MM.1S (cell line): ENCODE measurements at regions not wholly inside any gene's neighbourhood (a gene's known extent, or its start where the extent isn't known, plus 50 kb on each side); places are given as distances from the start of the nearest gene placed in this dataset.

Experiments
- DNase-seq: peaks from one replicate; pipeline ENCODE4 v3.0.0-alpha.2; 2015
- H2AFZ ChIP-seq: fragments of 300-600 bp; sonication (generic); 2 replicates; pipeline ENCODE4 v1.6.0; 2016; ENCODE audit warnings: antibody characterized with exemption, low read length
- H3F3A ChIP-seq: fragments of 300-600 bp; sonication (generic); 2 replicates; pipeline ENCODE4 v1.6.1; 2016; ENCODE audit warnings: mild to moderate bottlenecking, antibody characterized with exemption, low read length, moderate library complexity, mixed read lengths; ENCODE audit not compliant: insufficient read depth
- H3K27ac ChIP-seq: fragments of 300-600 bp; sonication (generic); 2 replicates; pipeline ENCODE4 v1.5.1; 2016; ENCODE audit warnings: mild to moderate bottlenecking, low read length
- H3K27me3 ChIP-seq: fragments of 300-600 bp; sonication (generic); replicated peaks from 2 replicates; pipeline ENCODE4 v1.6.0; 2016; ENCODE audit warnings: low read length; ENCODE audit not compliant: insufficient read depth
- H3K36me3 ChIP-seq: fragments of 300-600 bp; sonication (generic); replicated peaks from 2 replicates; pipeline ENCODE4 v1.6.1; 2016; ENCODE audit warnings: mild to moderate bottlenecking, low read length, mixed read lengths; ENCODE audit not compliant: insufficient read depth
- H3K4me1 ChIP-seq: fragments of 300-600 bp; sonication (generic); 2 replicates; pipeline ENCODE4 v1.6.1; 2016; ENCODE audit warnings: low read length, mixed read lengths
- H3K4me2 ChIP-seq: fragments of 300-600 bp; sonication (generic); 2 replicates; pipeline ENCODE4 v1.6.0; 2016; ENCODE audit warnings: low read depth, low read length
- H3K4me3 ChIP-seq: fragments of 300-600 bp; sonication (generic); 2 replicates; pipeline ENCODE4 v1.5.1; 2016; ENCODE audit warnings: low read length, mixed read lengths
- H3K79me2 ChIP-seq: fragments of 300-600 bp; sonication (generic); 2 replicates; pipeline ENCODE4 v1.6.1; 2016; ENCODE audit warnings: mixed run types, low read length, mixed read lengths
- H3K9ac ChIP-seq: fragments of 300-600 bp; sonication (generic); 2 replicates; pipeline ENCODE4 v1.6.1; 2016; ENCODE audit warnings: low read length, mixed read lengths
- H3K9me2 ChIP-seq: fragments of 300-600 bp; sonication (generic); replicated peaks from 2 replicates; pipeline ENCODE4 v1.6.1; 2016; ENCODE audit warnings: mild to moderate bottlenecking, low read length, mixed read lengths; ENCODE audit not compliant: insufficient read depth
- H3K9me3 ChIP-seq: fragments of 300-600 bp; sonication (generic); replicated peaks from 2 replicates; pipeline ENCODE4 v1.6.1; 2016; ENCODE audit warnings: mild to moderate bottlenecking, low read length, mixed read lengths; ENCODE audit not compliant: insufficient read depth
- H4K20me1 ChIP-seq: fragments of 300-600 bp; sonication (generic); 2 replicates; pipeline ENCODE4 v1.6.1; 2016; ENCODE audit warnings: mild to moderate bottlenecking, low read length, moderate library complexity, mixed read lengths; ENCODE audit not compliant: insufficient read depth
- EZH2 ChIP-seq: fragments of 300-600 bp; sonication (generic); optimal IDR thresholded peaks from 2 replicates; pipeline ENCODE3; 2017; ENCODE audit warnings: low read depth, mild to moderate bottlenecking, antibody characterized with exemption, low read length, mixed read lengths
- EZH2phosphoT487 ChIP-seq: fragments of 300-600 bp; sonication (generic); IDR thresholded peaks from 2 replicates; pipeline ENCODE4 v1.6.1; 2018; ENCODE audit warnings: antibody characterized with exemption, low read length
- TF ChIP-seq, protein P1 (sequence below): fragments of 300-600 bp; sonication (generic); IDR thresholded peaks from 2 replicates; pipeline ENCODE4 v1.5.1; 2016; ENCODE audit warnings: antibody characterized with exemption, low read length, mixed read lengths

GRCh38 chr4:156280686-156281085, 327.0 kb upstream of the CTSO start:
- H3K79me2 ChIP-seq = no peaks in the 10 kb centered on the region
- no peaks in the 10 kb centered on the region for H3K27me3 ChIP-seq
- H3K27ac ChIP-seq = no peak overlapping the region
- TF ChIP-seq EZH2 (no peak), EZH2phosphoT487 (no peak)
- TF ChIP-seq, protein P1, sequence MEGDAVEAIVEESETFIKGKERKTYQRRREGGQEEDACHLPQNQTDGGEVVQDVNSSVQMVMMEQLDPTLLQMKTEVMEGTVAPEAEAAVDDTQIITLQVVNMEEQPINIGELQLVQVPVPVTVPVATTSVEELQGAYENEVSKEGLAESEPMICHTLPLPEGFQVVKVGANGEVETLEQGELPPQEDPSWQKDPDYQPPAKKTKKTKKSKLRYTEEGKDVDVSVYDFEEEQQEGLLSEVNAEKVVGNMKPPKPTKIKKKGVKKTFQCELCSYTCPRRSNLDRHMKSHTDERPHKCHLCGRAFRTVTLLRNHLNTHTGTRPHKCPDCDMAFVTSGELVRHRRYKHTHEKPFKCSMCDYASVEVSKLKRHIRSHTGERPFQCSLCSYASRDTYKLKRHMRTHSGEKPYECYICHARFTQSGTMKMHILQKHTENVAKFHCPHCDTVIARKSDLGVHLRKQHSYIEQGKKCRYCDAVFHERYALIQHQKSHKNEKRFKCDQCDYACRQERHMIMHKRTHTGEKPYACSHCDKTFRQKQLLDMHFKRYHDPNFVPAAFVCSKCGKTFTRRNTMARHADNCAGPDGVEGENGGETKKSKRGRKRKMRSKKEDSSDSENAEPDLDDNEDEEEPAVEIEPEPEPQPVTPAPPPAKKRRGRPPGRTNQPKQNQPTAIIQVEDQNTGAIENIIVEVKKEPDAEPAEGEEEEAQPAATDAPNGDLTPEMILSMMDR = no peak
- H3K9ac ChIP-seq = no peak overlapping the region
- no peaks in the 10 kb centered on the region for H3K36me3 ChIP-seq
- H3F3A ChIP-seq = no peaks in the 10 kb centered on the region
- no peak overlapping the region for H3K4me2 ChIP-seq
- no peaks in the 10 kb centered on the region for H3K9me2 ChIP-seq
- H3K4me1 ChIP-seq = no peaks in the 10 kb centered on the region
- no peak overlapping the region for H2AFZ ChIP-seq
- no peaks in the 10 kb centered on the region for H3K9me3 ChIP-seq
- no peaks in the 10 kb centered on the region for H4K20me1 ChIP-seq
- H3K4me3 ChIP-seq = no peak overlapping the region
- no peak for DNase-seq

DNA sequence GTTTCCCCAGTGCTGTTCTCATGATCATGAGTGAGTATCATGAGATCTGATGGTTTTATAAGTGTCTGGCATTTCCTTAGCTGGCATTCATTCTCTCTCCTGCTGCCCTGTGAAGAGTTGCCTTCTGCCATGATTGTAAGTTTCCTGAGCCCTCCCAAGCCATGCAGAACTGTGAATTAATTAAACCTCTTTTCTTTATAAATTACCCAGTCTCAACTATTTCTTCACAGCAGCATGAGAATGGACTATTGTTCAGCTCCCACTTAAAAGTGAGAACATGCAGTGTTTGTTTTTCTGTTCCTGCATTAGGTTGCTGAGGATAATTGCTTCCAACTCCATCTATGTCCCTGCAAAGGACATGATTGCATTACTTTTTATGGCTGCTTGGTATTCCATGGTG, 311.7 kb upstream of the CTSO start:
- Histone ChIP-seq H3K9me2 (no peaks in the 10 kb centered on the region; the same call in 1 of the 2 replicates), H3K27me3 (no peaks in the 10 kb centered on the region), H3K9ac (no peak overlapping the region), H2AFZ (no peak overlapping the region), H3K4me1 (no peaks in the 10 kb centered on the region), H3K4me3 (no peak overlapping the region), H3K4me2 (no peak overlapping the region), H3K27ac (no peak overlapping the region), H3K79me2 (no peaks in the 10 kb centered on the region), H3K36me3 (no peaks in the 10 kb centered on the region), H3K9me3 (no peaks in the 10 kb centered on the region), H3F3A (no peaks in the 10 kb centered on the region), H4K20me1 (no peaks in the 10 kb centered on the region)
- TF ChIP-seq EZH2phosphoT487 (no peak), EZH2 (no peak)
- TF ChIP-seq, protein P1 = no peak
- DNase-seq = no peak

- H3K9me2 ChIP-seq = no peaks in the 10 kb centered on the region; the same call in 1 of the 2 replicates
- no peak for TF ChIP-seq EZH2phosphoT487
- TF ChIP-seq EZH2 = no peak
- TF ChIP-seq, protein P1 = no peak
These were observed 307.6 kb upstream of the CTSO start for GRCh38 chr4:156261230-156261629.

More at GRCh38 chr4:156261230-156261629, 307.6 kb upstream of the CTSO start:
- no peak overlapping the region for H3K4me3 ChIP-seq
- H3K9me3 ChIP-seq = no peaks in the 10 kb centered on the region
- DNase-seq = no peak
- no peaks in the 10 kb centered on the region for H3K27me3 ChIP-seq
- H3K27ac ChIP-seq = no peak overlapping the region
- H3K4me1 ChIP-seq = no peaks in the 10 kb centered on the region
- H3K79me2 ChIP-seq = no peaks in the 10 kb centered on the region
- H2AFZ ChIP-seq = no peak overlapping the region
- H3K4me2 ChIP-seq = no peak overlapping the region
- H3K36me3 ChIP-seq = no peaks in the 10 kb centered on the region
- no peaks in the 10 kb centered on the region for H4K20me1 ChIP-seq
- H3F3A ChIP-seq = no peaks in the 10 kb centered on the region
- no peak overlapping the region for H3K9ac ChIP-seq
